H1 (cell line): ENCODE measurements at regions not wholly inside any gene's neighbourhood (a gene's known extent, or its start where the extent isn't known, plus 50 kb on each side); places are given as distances from the start of the nearest gene placed in this dataset.

Experiments
- POU5F1 ChIP-seq: IDR thresholded peaks from 2 replicates; pipeline ENCODE4 v1.6.1; 2011; ENCODE audit warnings: low read depth, mild to moderate bottlenecking, low read length, moderate library complexity
- TCF12 ChIP-seq: IDR thresholded peaks from 2 replicates; pipeline ENCODE4 v1.6.1; 2011; ENCODE audit warnings: low read depth, mild to moderate bottlenecking, low read length

DNA sequence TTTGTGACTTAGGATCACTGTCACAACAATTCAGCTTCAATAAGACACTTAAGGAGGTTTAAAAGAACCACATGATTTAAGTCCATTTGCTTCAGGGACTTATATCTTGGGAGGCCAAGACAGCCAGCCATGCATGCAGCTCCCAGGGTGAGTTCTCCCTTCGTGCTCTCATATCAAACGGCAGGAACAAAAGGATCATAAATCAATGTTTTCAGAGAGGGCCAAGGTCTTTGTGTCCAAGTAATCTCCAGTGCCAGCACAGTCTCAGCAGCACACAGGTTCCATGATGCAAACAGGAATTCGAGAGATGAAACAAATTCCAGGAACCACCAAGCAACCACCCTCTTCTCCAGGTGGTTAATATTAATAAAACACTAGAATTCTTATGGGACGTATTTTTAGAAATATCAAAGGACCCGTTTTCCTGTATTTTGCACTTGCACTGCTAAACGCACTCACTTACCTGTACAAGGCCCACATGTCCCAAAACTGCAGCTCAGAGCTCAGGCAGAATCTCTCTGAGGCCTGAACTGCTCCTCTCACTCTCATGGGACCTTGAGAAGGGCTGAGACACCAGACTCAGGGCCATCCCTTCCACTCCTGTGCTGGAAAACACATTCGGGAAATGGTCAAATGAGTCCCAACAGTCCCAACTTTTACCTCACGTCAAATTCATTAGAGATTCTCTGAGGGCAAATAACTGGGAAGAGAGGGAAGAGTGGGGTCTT is 100.0 kb upstream of the RAB4A start (continued):
- TF ChIP-seq POU5F1 (no peak), TCF12 (no peak)
